SH-SY5Y (cell line): ENCODE measurements at regions not wholly inside any gene's neighbourhood (a gene's known extent, or its start where the extent isn't known, plus 50 kb on each side); places are given as distances from the start of the nearest gene placed in this dataset.

Experiments used
- GATA2 ChIP-seq: IDR thresholded peaks from 2 replicates; pipeline ENCODE4 v1.6.1; 2011; ENCODE audit warnings: mild to moderate bottlenecking, low read depth, low read length
- GATA3 ChIP-seq: IDR thresholded peaks from 2 replicates; pipeline ENCODE4 v1.6.1; 2011; ENCODE audit warnings: low read depth, mild to moderate bottlenecking, low read length, moderate library complexity

DNA sequence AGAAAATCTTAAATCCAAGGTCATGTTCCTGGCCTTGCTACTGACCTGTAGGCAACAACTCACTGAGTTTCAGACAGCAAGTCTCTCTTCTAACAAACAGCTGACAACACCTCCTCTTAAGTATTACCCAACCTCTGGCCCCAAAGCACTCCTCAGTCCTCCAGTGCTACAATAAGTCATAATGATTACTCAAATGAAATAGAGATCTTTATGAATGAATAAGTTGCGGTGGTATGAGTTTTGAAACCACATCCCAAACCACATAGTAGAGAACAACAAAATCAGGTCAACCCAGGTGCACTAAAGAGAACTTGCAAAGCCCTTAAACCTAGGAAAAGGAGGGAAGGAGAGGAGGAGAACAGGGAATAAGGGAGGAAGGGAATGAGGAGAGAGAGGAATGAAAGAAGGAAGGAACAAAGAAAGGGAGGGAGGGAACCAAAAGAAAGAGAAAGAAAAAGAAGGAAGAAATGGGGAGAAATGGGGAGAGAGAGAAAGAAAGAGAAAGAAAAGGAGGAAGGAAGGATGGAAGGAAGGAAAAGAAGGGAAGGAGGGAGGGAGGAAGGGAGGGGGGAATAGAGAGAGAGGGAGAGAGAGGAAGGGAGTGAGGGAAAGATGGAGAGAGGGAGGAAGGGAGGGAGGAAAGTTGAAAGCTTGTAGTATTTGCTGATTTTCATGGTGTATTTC is 142.8 kb upstream of the CALCR start:
- no peak for TF ChIP-seq GATA2
- no peak for TF ChIP-seq GATA3
